LNCAP (cell line): ENCODE measurements at regions not wholly inside any gene's neighbourhood (a gene's known extent, or its start where the extent isn't known, plus 50 kb on each side); places are given as distances from the start of the nearest gene placed in this dataset.

Experiments
- CTCF ChIP-seq: fragments of 450-650 bp; IDR thresholded peaks from 2 replicates; pipeline ENCODE4 v1.5.1; 2017; ENCODE audit warnings: mild to moderate bottlenecking

- no peak for TF ChIP-seq CTCF
Observed at GRCh38 chr4:167785523-167785922, 306.8 kb upstream of the ANXA10 start.

DNA sequence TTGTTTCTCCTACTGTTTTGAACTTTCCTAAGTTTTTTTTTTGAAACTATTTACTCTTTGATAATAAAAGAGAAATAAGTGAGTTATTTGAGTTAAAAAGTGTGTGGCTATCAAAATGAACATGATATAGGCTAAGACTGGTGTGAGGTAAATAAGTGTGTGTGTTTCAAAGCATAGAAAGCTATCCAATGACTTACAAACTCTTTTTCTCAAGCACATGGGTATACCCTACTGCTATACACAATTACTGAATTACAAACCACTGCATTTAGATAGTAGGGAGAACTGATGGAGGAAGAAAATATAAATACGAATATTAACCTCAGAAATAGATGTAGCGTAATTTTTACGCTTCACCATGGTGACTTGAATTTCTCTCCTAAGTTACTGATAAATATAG is 305.8 kb upstream of the ANXA10 start:
- TF ChIP-seq CTCF = no peak

DNA sequence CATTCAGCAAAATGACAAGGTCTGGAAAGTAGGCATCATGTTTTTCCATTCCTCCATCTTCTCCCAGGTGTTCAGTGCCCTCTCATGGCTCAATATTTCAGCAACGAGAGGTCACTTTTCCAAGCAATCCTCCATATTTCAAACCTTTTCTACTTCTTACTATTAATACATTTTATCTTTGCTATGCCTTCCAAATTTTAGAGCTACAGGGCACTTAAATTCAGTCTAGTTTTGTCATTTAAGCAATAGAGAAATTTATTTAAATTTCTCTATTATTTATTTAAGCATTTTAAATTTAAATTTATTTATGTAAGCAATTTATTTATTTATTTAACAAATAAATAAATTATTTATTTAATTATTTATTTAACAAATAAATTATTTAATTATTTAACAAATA is 305.1 kb upstream of the ANXA10 start:
- TF ChIP-seq CTCF = no peak

- TF ChIP-seq CTCF = no peak
Observed at GRCh38 chr4:167802463-167803212, 289.7 kb upstream of the ANXA10 start.

GRCh38 chr4:167811958-167812357 is 280.4 kb upstream of the ANXA10 start:
- no peak for TF ChIP-seq CTCF

- TF ChIP-seq CTCF = no peak
Observed at GRCh38 chr4:167826281-167826680, 266.1 kb upstream of the ANXA10 start.

GRCh38 chr4:167831855-167832254 is 260.5 kb upstream of the ANXA10 start:
- no peak for TF ChIP-seq CTCF

GRCh38 chr4:167838686-167839085 is 253.7 kb upstream of the ANXA10 start:
- no peak for TF ChIP-seq CTCF
